T-helper 2 cell (primary cell): ENCODE measurements at regions not wholly inside any gene's neighbourhood (a gene's known extent, or its start where the extent isn't known, plus 50 kb on each side); places are given as distances from the start of the nearest gene placed in this dataset.
"Not testable (repeated sequence)": the region's sequence is repeated elsewhere in the genome, so short reads cannot be mapped to it uniquely, and the experiment has no call there.

Experiments used
- DNase-seq, 5 experiments: peaks; one replicate each; pipeline versions ENCODE4 v3.0.0 to v3.0.0-alpha.2; 2012 to 2022

- DNase-seq = not testable (repeated sequence)
Observed at GRCh38 chr13:86253497-86253896, 454.3 kb upstream of the SLITRK6 start.

- DNase-seq = not testable (repeated sequence)
Observed at GRCh38 chr13:86255820-86256219, 456.6 kb upstream of the SLITRK6 start.

GRCh38 chr13:86269511-86269910 lies 470.3 kb upstream of the SLITRK6 start:
- DNase-seq = no peak

GRCh38 chr13:86282442-86282841 lies 483.2 kb upstream of the SLITRK6 start:
- DNase-seq = peak in 1 of 5 experiments; percentile 74

- no peak for DNase-seq
Observed at GRCh38 chr13:86283031-86283430, 483.8 kb upstream of the SLITRK6 start.

GRCh38 chr13:86298725-86299124 lies 499.5 kb upstream of the SLITRK6 start:
- no peak for DNase-seq

- no peak for DNase-seq
Observed at GRCh38 chr13:86299128-86299527, 499.9 kb upstream of the SLITRK6 start.

GRCh38 chr13:86309881-86310280 lies 510.7 kb upstream of the SLITRK6 start:
- no peak for DNase-seq

GRCh38 chr13:86313421-86313820 lies 514.2 kb upstream of the SLITRK6 start:
- no peak for DNase-seq

- no peak for DNase-seq
Observed at GRCh38 chr13:86318450-86318849, 519.2 kb upstream of the SLITRK6 start.

GRCh38 chr13:86324191-86324590 lies 525.0 kb upstream of the SLITRK6 start:
- DNase-seq = no peak

GRCh38 chr13:86355301-86355700 lies 556.1 kb upstream of the SLITRK6 start:
- DNase-seq = no peak

GRCh38 chr13:86357106-86357505 lies 557.9 kb upstream of the SLITRK6 start:
- no peak for DNase-seq

- DNase-seq = not testable (repeated sequence)
Observed at GRCh38 chr13:86363749-86364148, 564.5 kb upstream of the SLITRK6 start.

GRCh38 chr13:86368924-86369323 lies 569.7 kb upstream of the SLITRK6 start:
- no peak for DNase-seq

- no peak for DNase-seq
Observed at GRCh38 chr13:86377451-86377850, 578.2 kb upstream of the SLITRK6 start.

GRCh38 chr13:86378628-86379027 lies 579.4 kb upstream of the SLITRK6 start:
- no peak for DNase-seq

GRCh38 chr13:86383151-86383550 lies 583.9 kb upstream of the SLITRK6 start:
- DNase-seq = no peak

- no peak for DNase-seq
Observed at GRCh38 chr13:86383561-86383960, 584.3 kb upstream of the SLITRK6 start.

GRCh38 chr13:86397635-86398034 lies 598.4 kb upstream of the SLITRK6 start:
- DNase-seq = no peak

GRCh38 chr13:86399572-86399971 lies 600.4 kb upstream of the SLITRK6 start:
- no peak for DNase-seq

GRCh38 chr13:86402500-86402899 lies 603.3 kb upstream of the SLITRK6 start:
- no peak for DNase-seq

GRCh38 chr13:86403181-86403580 lies 604.0 kb upstream of the SLITRK6 start:
- no peak for DNase-seq

- DNase-seq = no peak
Observed at GRCh38 chr13:86409466-86410241, 610.4 kb upstream of the SLITRK6 start.
